GM21825 (cell line): ENCODE measurements at regions not wholly inside any gene's neighbourhood (a gene's known extent, or its start where the extent isn't known, plus 50 kb on each side); places are given as distances from the start of the nearest gene placed in this dataset.

Source experiments
- ATAC-seq: cut with Tn5 transposase; IDR thresholded peaks from one replicate; pipeline ENCODE4 v1.9.1; 2021; ENCODE audit warnings: mild to moderate bottlenecking, moderate library complexity; ENCODE audit not compliant: unreplicated experiment

GRCh38 chr12:78403136-78403535 lies 461.4 kb upstream of the SYT1 start:
- no peak for ATAC-seq

GRCh38 chr12:78403681-78404080 lies 460.9 kb upstream of the SYT1 start:
- no peak for ATAC-seq

GRCh38 chr12:78406213-78406612 lies 458.4 kb upstream of the SYT1 start:
- ATAC-seq = no peak

- ATAC-seq = peak; percentile 84
Measured at GRCh38 chr12:78406828-78407227, 457.7 kb upstream of the SYT1 start.

GRCh38 chr12:78407722-78408121 lies 456.9 kb upstream of the SYT1 start:
- no peak for ATAC-seq

GRCh38 chr12:78414071-78414470 lies 450.5 kb upstream of the SYT1 start:
- no peak for ATAC-seq

GRCh38 chr12:78418919-78419318 lies 445.7 kb upstream of the SYT1 start:
- ATAC-seq = no peak

- no peak for ATAC-seq
Measured at GRCh38 chr12:78419513-78419912, 445.1 kb upstream of the SYT1 start.

- ATAC-seq = no peak
Measured at GRCh38 chr12:78420991-78421390, 443.6 kb upstream of the SYT1 start.

GRCh38 chr12:78430551-78430950 lies 434.0 kb upstream of the SYT1 start:
- ATAC-seq = no peak

- no peak for ATAC-seq
Measured at GRCh38 chr12:78431931-78432330, 432.6 kb upstream of the SYT1 start.

- ATAC-seq = no peak
Measured at GRCh38 chr12:78439666-78440065, 424.9 kb upstream of the SYT1 start.

GRCh38 chr12:78441737-78442453 lies 422.7 kb upstream of the SYT1 start:
- no peak for ATAC-seq

- no peak for ATAC-seq
Measured at GRCh38 chr12:78442454-78442801, 422.1 kb upstream of the SYT1 start.

GRCh38 chr12:78446555-78446954 lies 418.0 kb upstream of the SYT1 start:
- ATAC-seq = no peak

- ATAC-seq = no peak
Measured at GRCh38 chr12:78447373-78447772, 417.2 kb upstream of the SYT1 start.

GRCh38 chr12:78448692-78449091 lies 415.9 kb upstream of the SYT1 start:
- ATAC-seq = no peak

- no peak for ATAC-seq
Measured at GRCh38 chr12:78455991-78456390, 408.6 kb upstream of the SYT1 start.

GRCh38 chr12:78457938-78458337 lies 406.6 kb upstream of the SYT1 start:
- peak; percentile 100 for ATAC-seq

- no peak for ATAC-seq
Measured at GRCh38 chr12:78470354-78471195, 394.0 kb upstream of the SYT1 start.

- no peak for ATAC-seq
Measured at GRCh38 chr12:78473136-78473535, 391.4 kb upstream of the SYT1 start.

GRCh38 chr12:78473561-78473960 lies 391.0 kb upstream of the SYT1 start:
- no peak for ATAC-seq
